ENCODE measurements at regions not wholly inside any gene's neighbourhood (a gene's known extent, or its start where the extent isn't known, plus 50 kb on each side); places are given as distances from the start of the nearest gene placed in this dataset.

- TF ChIP-seq CTCF (IDR thresholded peaks at IDR 0.05): no peak
- TF ChIP-seq POLR2A (IDR thresholded peaks at IDR 0.05): no peak
Measured at GRCh38 chr3:18007980-18008379, 265.5 kb upstream of the TBC1D5 start.
